H1 (cell line): ENCODE measurements at regions not wholly inside any gene's neighbourhood (a gene's known extent, or its start where the extent isn't known, plus 50 kb on each side); places are given as distances from the start of the nearest gene placed in this dataset.

ENCODE experiments used
- CTCF ChIA-PET: fragments of 300-600 bp; sonication (Branson Sonifier 250); formaldehyde crosslinking; loops from one replicate; lab custom pipeline; 2021; ENCODE audit not compliant: partially characterized antibody; lab: Charles Lee
- POLR2A ChIA-PET: fragments of 300-600 bp; sonication (Branson Sonifier 250); formaldehyde crosslinking; loops from one replicate; lab custom pipeline; 2021; ENCODE audit warnings: inconsistent platforms; ENCODE audit not compliant: partially characterized antibody; lab: Charles Lee
- DNase-seq, 2 experiments: peaks; one replicate each; pipeline versions ENCODE4 v3.0.0 to v3.0.0-alpha.2; 2010 to 2022; ENCODE audit warnings: low spot score in 2 of 2, low read depth in 1 of 2, mixed read lengths in 1 of 2
- FAIRE-seq: peaks from 2 replicates; lab custom pipeline; 2011; peaks lifted over from hg19 to GRCh38; lab: Jason Lieb, UNC
- H2AFZ ChIP-seq: 2 replicates; pipeline ENCODE4 v1.8.1; 2012; ENCODE audit warnings: low read length, inconsistent platforms
- H2AK5ac ChIP-seq: 2 replicates; pipeline ENCODE4 v1.6.1; 2013; ENCODE audit warnings: low read depth, low read length
- H2BK120ac ChIP-seq: replicated peaks from 2 replicates; pipeline ENCODE3; 2013; ENCODE audit warnings: low read depth, low read length, inconsistent platforms
- H2BK12ac ChIP-seq: 2 replicates; pipeline ENCODE4 v1.6.1; 2013; ENCODE audit warnings: low read depth, low read length
- H2BK15ac ChIP-seq: 2 replicates; pipeline ENCODE4 v1.6.1; 2013; ENCODE audit warnings: low read length
- H2BK20ac ChIP-seq: 2 replicates; pipeline ENCODE4 v1.6.1; 2013; ENCODE audit warnings: low read length
- H2BK5ac ChIP-seq: 2 replicates; pipeline ENCODE4 v1.6.1; 2013; ENCODE audit warnings: low read depth, low read length
- H3K14ac ChIP-seq: 2 replicates; pipeline ENCODE4 v1.6.1; 2013; ENCODE audit warnings: inconsistent platforms; ENCODE audit not compliant: insufficient read length
- H3K18ac ChIP-seq: 2 replicates; pipeline ENCODE4 v1.6.1; 2013; ENCODE audit warnings: low read length; ENCODE audit errors: extremely low read depth
- H3K23ac ChIP-seq: 2 replicates; pipeline ENCODE4 v1.6.1; 2013; ENCODE audit warnings: inconsistent platforms; ENCODE audit not compliant: insufficient read length
- H3K23me2 ChIP-seq: 2 replicates; pipeline ENCODE4 v1.6.1; 2013; ENCODE audit warnings: low read depth, low read length
- H3K27ac ChIP-seq: 2 replicates; pipeline ENCODE4 v1.6.1; 2011; ENCODE audit warnings: low read depth, low read length, inconsistent platforms
- H3K27me3 ChIP-seq, 4 experiments: replicated peaks in 1 of 4; 1 replicate in 1 of 4; 2 replicates in 3 of 4; pipeline versions ENCODE4 v1.6.1 to v1.8.1; 2011 to 2013; ENCODE audit warnings: low read length in 3 of 4, mild to moderate bottlenecking in 3 of 4, inconsistent platforms in 2 of 4, mixed read lengths in 2 of 4, moderate library complexity in 1 of 4; ENCODE audit not compliant: control insufficient read depth in 3 of 4, insufficient read depth in 3 of 4; ENCODE audit errors: extremely low read depth in 1 of 4
- H3K36me3 ChIP-seq, 4 experiments: 2 replicates each; pipeline versions ENCODE4 v1.6.1 to v1.8.1; 2011 to 2013; ENCODE audit warnings: mild to moderate bottlenecking in 4 of 4, low read length in 3 of 4, moderate library complexity in 2 of 4, control low read depth in 1 of 4, inconsistent platforms in 1 of 4; ENCODE audit not compliant: insufficient read depth in 4 of 4, control insufficient read depth in 2 of 4
- H3K4ac ChIP-seq: replicated peaks from 2 replicates; pipeline ENCODE3; 2013; ENCODE audit warnings: low read length, low read depth, mixed read lengths, inconsistent platforms; ENCODE audit not compliant: insufficient read length
- H3K4me1 ChIP-seq, 4 experiments: replicated peaks in 1 of 4; 1 replicate in 1 of 4; 2 replicates in 3 of 4; pipeline versions ENCODE4 v1.6.1 to v1.8.1; 2011 to 2013; ENCODE audit warnings: low read length in 3 of 4, inconsistent platforms in 2 of 4, mixed read lengths in 1 of 4; ENCODE audit not compliant: insufficient read depth in 4 of 4, control insufficient read depth in 3 of 4
- H3K4me2 ChIP-seq, 2 experiments: 2 replicates each; pipeline versions ENCODE4 v1.6.1 to v1.8.1; 2011 to 2013; ENCODE audit warnings: low read depth in 2 of 2, low read length in 2 of 2, control low read depth in 1 of 2, inconsistent platforms in 1 of 2, mild to moderate bottlenecking in 1 of 2; ENCODE audit not compliant: insufficient read depth in 1 of 2
- H3K4me3 ChIP-seq, 4 experiments: fragments of 200-600, 300-600 bp in 1 of 4; sonication (generic), shearing (Covaris generic), sonication (Bioruptor Twin) in 1 of 4; 2 replicates each; pipeline versions ENCODE4 v1.5.1 to v1.8.1; 2011 to 2016; ENCODE audit warnings: low read length in 4 of 4, low read depth in 3 of 4, control low read depth in 2 of 4, inconsistent platforms in 2 of 4, mild to moderate bottlenecking in 2 of 4, mixed read lengths in 1 of 4, moderate library complexity in 1 of 4; ENCODE audit not compliant: insufficient read depth in 2 of 4; ENCODE audit errors: extremely low read depth in 1 of 4
- H3K56ac ChIP-seq: replicated peaks from 2 replicates; pipeline ENCODE3; 2013; ENCODE audit warnings: low read depth, mild to moderate bottlenecking, mixed read lengths, low read length, inconsistent platforms; ENCODE audit not compliant: insufficient read length
- H3K79me1 ChIP-seq: 2 replicates; pipeline ENCODE4 v1.6.1; 2013; ENCODE audit warnings: low read depth, low read length, control low read depth
- H3K79me2 ChIP-seq, 2 experiments: 2 replicates each; pipeline versions ENCODE4 v1.6.1 to v1.8.1; 2012 to 2013; ENCODE audit warnings: low read length in 2 of 2, mild to moderate bottlenecking in 2 of 2, inconsistent platforms in 1 of 2; ENCODE audit not compliant: insufficient read depth in 2 of 2, control insufficient read depth in 1 of 2
- H3K9ac ChIP-seq, 4 experiments: replicated peaks in 1 of 4; 1 replicate in 1 of 4; 2 replicates in 3 of 4; pipeline versions ENCODE4 v1.6.1 to v1.8.1; 2011 to 2013; ENCODE audit warnings: low read depth in 3 of 4, low read length in 3 of 4, control low read depth in 2 of 4, mild to moderate bottlenecking in 2 of 4, moderate library complexity in 2 of 4, inconsistent platforms in 1 of 4; ENCODE audit errors: extremely low read depth in 1 of 4
- H3K9me3 ChIP-seq, 2 experiments: 2 replicates each; pipeline versions ENCODE4 v1.6.1 to v1.8.1; 2012 to 2013; ENCODE audit warnings: mild to moderate bottlenecking in 2 of 2, moderate library complexity in 2 of 2, control low read depth in 1 of 2, inconsistent platforms in 1 of 2, low read depth in 1 of 2, low read length in 1 of 2, mixed read lengths in 1 of 2; ENCODE audit not compliant: insufficient read depth in 2 of 2
- H4K20me1 ChIP-seq, 2 experiments: replicated peaks in 1 of 2; 2 replicates each; pipeline versions ENCODE3 to v1.8.1; 2011 to 2013; ENCODE audit warnings: inconsistent platforms in 2 of 2, low read length in 2 of 2, mild to moderate bottlenecking in 1 of 2; ENCODE audit not compliant: insufficient read depth in 2 of 2, control insufficient read depth in 1 of 2
- H4K5ac ChIP-seq: 2 replicates; pipeline ENCODE4 v1.6.1; 2013; ENCODE audit warnings: low read length, low read depth, mixed read lengths, inconsistent platforms; ENCODE audit not compliant: insufficient read length
- H4K8ac ChIP-seq: 2 replicates; pipeline ENCODE4 v1.8.0; 2013; ENCODE audit warnings: mild to moderate bottlenecking, moderate library complexity, low read length, inconsistent platforms; ENCODE audit not compliant: insufficient read depth; ENCODE audit errors: extremely low read depth
- H4K91ac ChIP-seq: replicated peaks from 2 replicates; pipeline ENCODE3; 2013; ENCODE audit warnings: low read length, mixed read lengths, inconsistent platforms; ENCODE audit not compliant: insufficient read length
- EGR1 ChIP-seq: IDR thresholded peaks from 2 replicates; pipeline ENCODE4 v1.6.1; 2011; ENCODE audit warnings: low read depth, low read length, borderline replicate concordance
- JUN ChIP-seq: IDR thresholded peaks from 2 replicates; pipeline ENCODE4 v1.6.1; 2011; ENCODE audit warnings: low read depth, mild to moderate bottlenecking, improper control_type of control experiment, low read length
- KDM1A ChIP-seq: fragments of 200-600, 300-600 bp; sonication (generic); IDR thresholded peaks from 2 replicates; pipeline ENCODE4 v1.7.1; 2016; ENCODE audit warnings: mild to moderate bottlenecking, low read length, borderline replicate concordance
- MAFK ChIP-seq: IDR thresholded peaks from 2 replicates; pipeline ENCODE4 v1.6.1; 2012; ENCODE audit warnings: low read depth, mild to moderate bottlenecking, improper control_type of control experiment, low read length
- PHF8 ChIP-seq: fragments of 200-600 bp; sonication (generic); conservative IDR thresholded peaks from 2 replicates; pipeline ENCODE4 v1.7.1; 2012; ENCODE audit warnings: low read depth, mild to moderate bottlenecking, inconsistent platforms, low read length, moderate library complexity
- RBBP5 ChIP-seq: IDR thresholded peaks from 2 replicates; pipeline ENCODE4 v1.7.1; 2012; ENCODE audit warnings: low read depth, mild to moderate bottlenecking, inconsistent platforms, low read length, moderate library complexity, borderline replicate concordance
- SIRT6 ChIP-seq: IDR thresholded peaks from one replicate; pipeline ENCODE4 v1.7.1; 2012; ENCODE audit warnings: low read length, inconsistent platforms
- SIX5 ChIP-seq: IDR thresholded peaks from 2 replicates; pipeline ENCODE4 v1.6.1; 2011; ENCODE audit warnings: mild to moderate bottlenecking, low read depth, low read length
- SUZ12 ChIP-seq: fragments of 200-600 bp; sonication (generic); IDR thresholded peaks from 2 replicates; pipeline ENCODE4 v1.6.1; 2012; ENCODE audit warnings: mild to moderate bottlenecking, inconsistent platforms, low read length, moderate library complexity, mixed read lengths
- ZNF274 ChIP-seq: IDR thresholded peaks from 2 replicates; pipeline ENCODE4 v1.7.0; 2012; ENCODE audit warnings: low read length, borderline replicate concordance; ENCODE audit errors: extremely low read depth
- WGBS, 2 experiments: shearing (Covaris generic) in 1 of 2; methylation state at CpG; one replicate each; pipeline versions ENCODE4 v1.1.6 to v1.1.7; 2013 to 2015; ENCODE audit warnings: low lambda C conversion rate in 2 of 2, mixed read lengths in 2 of 2, inconsistent platforms in 1 of 2, low coverage in 1 of 2, missing lambda C conversion rate in 1 of 2; ENCODE audit not compliant: insufficient replicate concordance in 2 of 2, insufficient coverage in 1 of 2, insufficient read length in 1 of 2; ENCODE audit errors: extremely low coverage in 1 of 2, missing lambda C conversion rate in 1 of 2; 5-methylcytosine and 5-hydroxymethylcytosine counted together

DNA sequence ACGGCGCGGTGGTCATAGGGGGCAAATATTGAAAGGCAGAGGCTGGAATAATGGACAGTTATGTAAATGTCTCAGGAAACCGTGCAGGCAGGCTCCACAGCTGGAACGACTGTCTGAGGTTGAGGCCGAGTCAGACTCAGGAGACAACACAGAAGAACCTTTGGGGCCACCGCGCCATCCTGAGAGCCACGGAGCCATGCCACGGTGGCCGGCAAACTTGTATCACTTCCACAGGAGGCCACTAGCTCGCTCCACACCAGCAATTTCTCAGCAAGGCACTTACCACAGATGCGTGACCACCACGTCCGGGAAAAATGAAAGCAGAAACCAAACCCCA, 156.7 kb upstream of the SALL3 start:
- H2AK5ac ChIP-seq = no peak overlapping the region
- POLR2A ChIA-PET = no interaction called here
- no peaks in the 10 kb centered on the region for H3K79me2 ChIP-seq
- no peaks in the 10 kb centered on the region for H3K9me3 ChIP-seq
- H3K9ac ChIP-seq = no peak overlapping the region
- no peak overlapping the region for H2BK120ac ChIP-seq
- H3K14ac ChIP-seq = no peak overlapping the region
- H3K36me3 ChIP-seq = no peaks in the 10 kb centered on the region
- H3K4ac ChIP-seq = no peak overlapping the region
- H4K91ac ChIP-seq = no peak overlapping the region
- CTCF ChIA-PET = interaction anchor here (1.6 kb wide), 1 partner anchor 164 kb away, joined by 3 read pairs; no protein-coding TSS in a partner anchor
- H3K4me2 ChIP-seq = no peak overlapping the region
- no peaks in the 10 kb centered on the region for H3K27me3 ChIP-seq
- no peak overlapping the region for H3K4me3 ChIP-seq
- no peak overlapping the region for H4K8ac ChIP-seq
- DNase-seq (no peak), FAIRE-seq (no peak)
- no peak overlapping the region for H2AFZ ChIP-seq
- no peak overlapping the region for H2BK12ac ChIP-seq
- 94% methylated on average over 14 of the region's 15 CpGs; no CpG with 5 or more reads in 1 of the 2 experiments for WGBS, 2 experiments
- H3K18ac ChIP-seq = no peak overlapping the region
- H3K4me1 ChIP-seq = peaks cover 0 to 2% (median 0%) of the 10 kb centered on the region in 4 experiments; a peak in 1 of 7 replicates
- no peak overlapping the region for H3K56ac ChIP-seq
- no peak overlapping the region for H4K5ac ChIP-seq
- H3K79me1 ChIP-seq = no peaks in the 10 kb centered on the region
- no peak overlapping the region for H2BK15ac ChIP-seq
- H3K23me2 ChIP-seq = no peaks in the 10 kb centered on the region
- H2BK5ac ChIP-seq = no peak overlapping the region
- no peak overlapping the region for H3K27ac ChIP-seq
- no peak overlapping the region for H2BK20ac ChIP-seq
- TF ChIP-seq MAFK (no peak), EGR1 (no peak), ZNF274 (no peak), SIRT6 (no peak), KDM1A (no peak), SUZ12 (no peak), PHF8 (no peak), RBBP5 (no peak), JUN (no peak), SIX5 (no peak)
- H3K23ac ChIP-seq = no peak overlapping the region
- no peaks in the 10 kb centered on the region for H4K20me1 ChIP-seq
